SH-SY5Y (cell line): ENCODE measurements at regions not wholly inside any gene's neighbourhood (a gene's known extent, or its start where the extent isn't known, plus 50 kb on each side); places are given as distances from the start of the nearest gene placed in this dataset.

Experiments used
- GATA2 ChIP-seq: IDR thresholded peaks from 2 replicates; pipeline ENCODE4 v1.6.1; 2011; ENCODE audit warnings: mild to moderate bottlenecking, low read depth, low read length
- GATA3 ChIP-seq: IDR thresholded peaks from 2 replicates; pipeline ENCODE4 v1.6.1; 2011; ENCODE audit warnings: low read depth, mild to moderate bottlenecking, low read length, moderate library complexity

DNA sequence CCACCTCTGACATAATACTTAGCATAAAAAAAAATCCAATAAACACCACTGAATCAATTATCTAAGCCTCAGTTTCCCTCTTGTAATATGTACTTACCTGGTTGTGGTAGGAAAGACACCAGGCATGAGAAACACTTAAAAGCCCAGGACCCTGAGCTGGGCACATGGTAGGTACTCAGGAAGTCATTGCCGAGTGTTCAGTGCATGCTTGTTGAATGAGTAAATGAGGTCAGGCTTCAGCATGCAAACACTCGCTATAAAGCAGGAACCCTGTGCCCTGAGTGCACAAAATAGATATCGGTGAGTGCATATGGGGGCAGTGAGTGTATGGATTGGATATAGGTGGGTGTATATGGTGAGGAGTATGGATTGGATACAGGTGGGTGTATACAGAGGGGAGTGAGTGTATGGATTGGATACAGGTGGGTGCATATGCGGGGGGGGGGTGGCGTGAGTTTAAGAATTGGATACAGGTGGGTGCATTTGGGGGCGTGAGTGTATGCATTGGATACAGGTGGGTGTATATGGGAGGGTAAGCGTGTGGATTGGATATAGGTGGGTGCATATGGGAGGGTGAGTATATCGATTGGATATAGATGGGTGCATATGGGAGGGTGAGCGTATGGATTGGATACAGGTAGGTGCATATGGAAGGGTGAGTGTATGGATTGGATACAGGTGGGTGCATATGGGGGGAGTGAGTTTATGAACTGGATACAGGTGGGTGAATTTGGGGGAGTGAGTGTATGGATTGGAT lies 194.3 kb upstream of the MSX2 start:
- no peak for TF ChIP-seq GATA3
- TF ChIP-seq GATA2 = no peak

DNA sequence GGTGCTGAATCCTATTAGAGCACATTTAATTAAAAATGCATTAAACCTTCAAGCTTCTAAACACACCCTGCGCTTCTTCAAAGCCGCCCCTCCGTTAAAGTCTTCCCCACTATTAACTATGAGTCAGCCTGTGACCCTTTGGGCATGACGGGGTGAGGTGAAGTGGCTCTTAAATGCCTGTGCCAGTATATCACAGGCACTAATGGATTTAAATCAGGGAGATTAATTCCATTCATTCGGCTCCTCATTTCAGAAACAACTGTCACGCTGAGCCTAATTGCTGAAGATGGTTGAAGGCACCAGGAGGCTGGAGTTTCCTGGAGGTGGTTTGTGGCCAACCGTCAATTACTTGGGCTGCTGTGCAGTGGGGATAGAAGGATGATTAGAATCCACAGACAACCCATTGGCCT lies 192.6 kb upstream of the MSX2 start:
- TF ChIP-seq GATA3 (no peak), GATA2 (no peak)

- TF ChIP-seq GATA2 (no peak), GATA3 (no peak)
These were observed 191.6 kb upstream of the MSX2 start for GRCh38 chr5:174532455-174533453.

- no peak for TF ChIP-seq GATA3
- no peak for TF ChIP-seq GATA2
These were observed 190.6 kb upstream of the MSX2 start for GRCh38 chr5:174533751-174534241.

DNA sequence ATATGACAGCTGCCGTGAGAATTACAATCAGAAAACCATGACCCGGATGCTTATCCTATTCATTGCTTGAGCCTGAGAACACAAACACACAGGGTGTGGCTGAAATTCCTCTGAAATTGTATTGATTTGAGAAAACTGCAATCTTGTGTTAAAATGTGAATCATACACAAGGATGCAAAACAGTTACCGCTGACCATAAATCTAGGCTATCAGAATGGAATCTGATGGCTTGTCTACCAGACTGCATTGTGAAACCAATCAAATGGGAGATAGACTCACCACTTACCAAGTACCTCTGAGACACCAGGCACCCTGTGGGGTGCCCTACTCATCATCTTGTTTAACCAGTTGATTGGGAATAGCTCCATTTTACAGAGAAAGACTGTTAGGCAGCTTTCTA lies 188.7 kb upstream of the MSX2 start:
- no peak for TF ChIP-seq GATA3
- TF ChIP-seq GATA2 = no peak

GRCh38 chr5:174542037-174542436 lies 182.3 kb upstream of the MSX2 start:
- no peak for TF ChIP-seq GATA2
- no peak for TF ChIP-seq GATA3

DNA sequence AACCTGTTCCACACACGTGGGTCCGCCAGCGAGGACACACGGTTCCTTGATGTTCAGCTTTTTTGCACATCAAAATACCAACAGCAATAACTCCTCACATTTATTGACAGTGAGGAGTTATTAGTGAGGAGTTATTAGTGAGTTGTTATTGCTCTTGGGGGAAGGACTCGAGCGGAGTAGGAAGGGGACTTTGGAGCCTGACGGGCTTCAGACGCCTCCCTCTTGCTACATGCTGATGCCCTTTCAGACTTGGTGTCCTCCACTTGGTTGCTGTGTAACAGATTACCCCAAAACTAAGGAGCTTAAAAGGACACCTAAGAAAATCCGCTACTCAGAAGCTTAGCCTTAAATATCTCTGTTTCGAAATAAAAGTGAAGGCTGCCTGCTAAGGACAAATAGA lies 181.9 kb upstream of the MSX2 start:
- TF ChIP-seq GATA3 (no peak), GATA2 (no peak)

GRCh38 chr5:174545926-174546325 lies 178.5 kb upstream of the MSX2 start:
- no peak for TF ChIP-seq GATA2

DNA sequence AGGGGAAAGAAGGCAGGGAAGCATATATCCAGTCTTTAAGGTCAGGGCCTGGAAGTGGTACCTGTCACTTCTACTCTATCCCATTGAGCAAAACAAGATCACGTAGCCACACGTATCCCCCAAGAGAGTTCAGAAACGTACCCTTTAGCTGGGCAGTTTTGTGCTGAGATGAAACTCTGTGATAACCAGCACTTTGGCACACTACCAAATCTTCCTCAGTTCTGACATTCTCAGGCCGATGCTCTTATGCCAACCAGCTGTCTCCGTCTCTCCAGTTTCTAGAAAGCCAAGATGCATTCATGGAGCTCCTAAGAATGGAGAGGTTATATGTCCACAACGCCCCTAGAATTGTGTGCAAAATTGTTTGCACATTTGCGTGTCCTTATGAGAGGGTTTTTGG lies 176.6 kb upstream of the MSX2 start:
- TF ChIP-seq GATA3 (peak; percentile 64; the same call in 1 of the 2 replicates), GATA2 (peak; percentile 82)

GRCh38 chr5:174549254-174549653 lies 175.1 kb upstream of the MSX2 start:
- TF ChIP-seq GATA2 (no peak), GATA3 (no peak)

DNA sequence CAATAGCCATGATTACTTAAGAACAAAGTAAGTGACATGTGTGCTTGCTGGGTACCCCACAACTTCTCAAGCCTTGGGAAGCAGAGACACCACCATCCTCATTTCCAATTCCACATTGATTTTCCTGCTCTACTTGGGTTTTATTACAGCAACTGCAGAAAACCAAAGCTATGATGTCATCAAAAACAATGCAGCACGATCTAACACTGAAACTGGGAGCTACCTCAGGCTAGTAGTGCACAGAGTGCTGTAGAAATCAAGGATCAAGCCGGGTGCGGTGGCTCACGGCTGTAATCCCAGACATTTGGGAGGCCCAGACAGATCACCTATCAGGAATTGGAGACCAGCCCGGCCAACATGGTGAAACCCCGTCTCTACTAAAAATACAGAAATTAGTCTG lies 174.4 kb upstream of the MSX2 start:
- TF ChIP-seq GATA2 (no peak), GATA3 (no peak)

- TF ChIP-seq GATA2 (no peak), GATA3 (no peak)
These were observed 172.0 kb upstream of the MSX2 start for GRCh38 chr5:174552428-174552827.

DNA sequence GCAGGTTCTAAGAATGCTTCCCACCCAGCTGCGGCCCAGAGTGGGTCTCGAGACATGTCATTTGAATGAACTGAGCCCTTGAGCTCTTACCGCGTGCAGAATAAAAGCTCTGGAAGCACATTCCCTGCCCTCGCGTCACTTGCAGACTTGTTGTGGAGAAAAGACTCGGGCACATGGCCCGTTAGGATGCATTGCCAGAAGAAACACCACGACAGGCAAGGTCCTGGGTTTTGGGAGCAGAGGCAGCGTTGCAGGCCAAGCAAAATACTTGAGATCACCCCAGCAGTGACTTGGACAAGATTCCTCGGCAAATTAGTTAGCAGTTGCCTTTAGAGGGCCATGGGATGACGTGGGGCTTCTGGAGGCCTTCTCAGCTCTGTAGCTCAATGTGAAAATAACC lies 170.8 kb upstream of the MSX2 start:
- TF ChIP-seq GATA2 (no peak), GATA3 (no peak)

DNA sequence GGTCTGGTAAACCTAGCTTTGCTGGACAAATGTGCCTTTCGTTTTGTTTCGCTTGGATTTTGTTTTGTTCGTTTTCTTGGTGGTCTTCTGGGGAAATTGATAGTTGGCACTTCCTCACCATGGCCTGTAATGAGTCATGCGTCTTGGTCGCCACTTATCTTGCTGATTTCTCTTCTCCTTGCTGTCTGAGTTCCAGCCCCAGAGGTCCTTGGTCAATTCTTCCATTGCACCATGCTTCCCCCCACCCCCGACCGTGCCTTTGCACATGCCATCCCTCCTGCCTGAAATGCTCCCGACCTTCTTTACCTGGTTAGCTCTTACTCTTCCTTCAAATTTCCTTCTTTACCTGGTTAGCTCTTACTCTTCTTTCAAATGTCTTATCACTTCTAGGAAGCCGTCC lies 168.7 kb upstream of the MSX2 start:
- no peak for TF ChIP-seq GATA2
- no peak for TF ChIP-seq GATA3

- no peak for TF ChIP-seq GATA2
- TF ChIP-seq GATA3 = no peak
These were observed 167.6 kb upstream of the MSX2 start for GRCh38 chr5:174556756-174557155.

DNA sequence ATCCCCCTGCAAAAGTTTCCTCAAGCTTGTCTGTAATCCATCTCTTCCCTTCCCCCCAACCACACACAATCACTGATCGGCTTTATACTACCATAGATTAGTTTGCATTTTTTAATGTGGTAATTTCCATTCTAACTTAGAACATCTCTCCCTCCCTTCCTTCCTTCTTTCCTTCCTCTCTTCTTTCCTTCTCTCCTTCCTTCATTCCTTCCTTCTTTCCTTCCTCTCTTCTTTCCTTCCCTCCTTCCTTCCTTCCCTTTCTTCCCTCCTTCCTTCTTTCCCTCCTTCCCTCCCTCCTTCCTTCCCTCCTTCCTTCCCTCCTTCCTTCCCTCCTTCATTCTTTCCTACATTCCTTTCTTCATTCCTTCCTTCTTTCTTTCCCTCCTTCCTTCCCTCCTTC lies 166.2 kb upstream of the MSX2 start:
- TF ChIP-seq GATA2 (no peak), GATA3 (no peak)

DNA sequence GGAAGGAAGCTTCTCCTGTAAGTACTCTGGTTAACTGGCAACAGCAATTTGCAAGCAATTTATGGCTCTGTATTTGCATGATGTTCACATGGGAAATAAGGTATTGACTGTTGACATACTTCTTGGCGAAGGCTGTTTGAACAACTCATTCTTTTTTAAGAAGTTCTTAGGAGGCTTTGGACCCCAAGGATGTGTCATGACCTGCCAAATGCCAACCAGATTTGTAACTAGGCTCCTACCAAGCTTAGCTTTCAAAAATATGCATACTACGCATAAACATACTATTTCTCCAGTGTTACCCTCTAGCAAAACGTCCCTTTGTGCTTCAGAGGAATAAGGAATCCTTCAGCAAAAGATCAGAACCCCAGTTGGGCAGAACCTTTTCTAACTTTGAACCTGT lies 165.2 kb upstream of the MSX2 start:
- no peak for TF ChIP-seq GATA3
- no peak for TF ChIP-seq GATA2
